Esophagus squamous epithelium (tissue), 5 donors: ENCODE measurements at regions not wholly inside any gene's neighbourhood (a gene's known extent, or its start where the extent isn't known, plus 50 kb on each side); places are given as distances from the start of the nearest gene placed in this dataset.

Experiments
- DNase-seq: peaks from one replicate; lab custom pipeline; 2025; lab: John Stamatoyannopoulos, UW
- H3K27ac ChIP-seq, 4 donors: fragments of 200-600 bp; sonication (generic); one replicate each; pipeline ENCODE4 v1.5.1; 2016 to 2019; ENCODE audit warnings: mild to moderate bottlenecking in 1 of 4
- H3K27me3 ChIP-seq, 4 donors: fragments of 200-600 bp; sonication (generic); 1 replicate in 3 of 4; 2 replicates in 1 of 4; pipeline versions ENCODE4 v1.5.1 to v1.6.0; 2017 to 2021; ENCODE audit warnings: antibody characterized with exemption in 1 of 4
- H3K36me3 ChIP-seq, 3 donors: fragments of 200-600 bp; sonication (generic); one replicate each; pipeline ENCODE4 v1.5.1; 2016 to 2019
- H3K4me1 ChIP-seq, 3 donors: fragments of 200-600 bp; sonication (generic); one replicate each; pipeline ENCODE4 v1.5.1; 2017 to 2019
- H3K4me3 ChIP-seq, 4 donors: fragments of 200-600 bp; sonication (generic); 1 replicate in 3 of 4; 2 replicates in 1 of 4; pipeline ENCODE4 v1.5.1; 2016 to 2019; ENCODE audit warnings: mild to moderate bottlenecking in 2 of 4, moderate library complexity in 1 of 4
- H3K9me3 ChIP-seq, 3 donors: fragments of 200-600 bp; sonication (generic); one replicate each; pipeline ENCODE4 v1.5.1; 2016 to 2019
- CTCF ChIP-seq, 6 experiments: fragments of 450-650 bp in 4 of 6; fragments of 200-600 bp in 2 of 6; sonication (generic) in 2 of 6; IDR thresholded peaks; one replicate each; pipeline ENCODE4 v1.5.1; 2016 to 2019; ENCODE audit warnings: antibody characterized with exemption in 6 of 6, mild to moderate bottlenecking in 4 of 6, moderate library complexity in 4 of 6
- POLR2A ChIP-seq, 4 donors: fragments of 450-650 bp; IDR thresholded peaks; one replicate each; pipeline ENCODE4 v1.6.1; 2017; ENCODE audit warnings: antibody characterized with exemption in 4 of 4, mild to moderate bottlenecking in 4 of 4, moderate library complexity in 3 of 4
- WGBS, 2 donors: methylation state at CpG; one replicate each; pipeline ENCODE4 v1.1.5; 2018; 5-methylcytosine and 5-hydroxymethylcytosine counted together
- intact Hi-C: fragments of 100-400 bp; cut with DNase I; formaldehyde crosslinking; loops from one replicate; pipeline ENCODE4 v1.15.0; 2022
- donor health status: DM: yes; HTN: yes; CAD: no.

DNA sequence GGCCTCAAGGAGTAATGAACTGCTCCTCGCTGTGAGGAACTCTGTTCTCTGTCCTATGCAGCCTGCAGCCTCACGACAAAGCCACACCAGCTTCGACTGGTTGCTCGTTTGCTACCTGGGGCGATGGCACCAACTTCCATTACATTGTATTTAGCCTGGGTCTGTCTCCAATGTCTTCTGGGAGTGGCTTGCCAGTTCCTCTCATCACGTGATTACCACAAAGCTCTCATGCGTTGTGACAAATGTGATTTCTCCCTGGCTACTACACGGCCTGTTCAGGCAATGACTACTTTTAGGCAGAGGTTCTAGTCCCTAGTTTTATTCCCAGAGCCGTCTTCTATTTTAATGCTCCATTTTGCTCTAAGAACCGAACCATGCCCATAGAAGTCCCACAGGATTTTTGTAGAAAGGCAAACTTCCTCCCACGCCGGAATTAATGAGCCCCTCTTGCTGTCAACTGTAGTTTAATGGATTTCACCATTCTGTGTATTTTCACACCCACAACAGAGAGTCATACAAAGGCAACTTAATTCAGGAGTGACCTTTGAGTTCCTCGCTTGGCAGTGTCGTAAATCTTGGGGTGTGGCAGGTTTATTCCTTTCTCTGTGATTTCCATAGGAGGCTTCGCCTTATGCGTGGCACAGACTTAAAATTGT is 351.9 kb downstream of the EFNB2 start:
- Histone ChIP-seq H3K27ac (no peak overlapping the region), H3K36me3 (no peaks in the 10 kb centered on the region), H3K4me3 (no peak overlapping the region), H3K27me3 (no peaks in the 10 kb centered on the region), H3K9me3 (no peaks in the 10 kb centered on the region), H3K4me1 (no peaks in the 10 kb centered on the region)
- 88 to 90% methylated on average over 16 of the region's 16 CpGs for WGBS, 2 donors
- no peak for TF ChIP-seq POLR2A (IDR thresholded peaks at IDR 0.05)
- no peak for TF ChIP-seq CTCF (IDR thresholded peaks at IDR 0.05)
- DNase-seq = no peak
- intact Hi-C loops = no loop called here

- no peaks in the 10 kb centered on the region for H3K36me3 ChIP-seq
- no peak overlapping the region for H3K4me3 ChIP-seq
- no peaks in the 10 kb centered on the region for H3K27me3 ChIP-seq
- DNase-seq = no peak
- intact Hi-C loops = no loop called here
- no peak overlapping the region for H3K27ac ChIP-seq
- H3K4me1 ChIP-seq = no peaks in the 10 kb centered on the region
- no peaks in the 10 kb centered on the region for H3K9me3 ChIP-seq
- 38 to 42% methylated on average over 6 of the region's 6 CpGs for WGBS, 2 donors
- TF ChIP-seq POLR2A (IDR thresholded peaks at IDR 0.05) (no peak), CTCF (IDR thresholded peaks at IDR 0.05) (no peak)
Observed at GRCh38 chr13:106182404-106182803, 353.1 kb downstream of the EFNB2 start.

GRCh38 chr13:106178816-106179215 is 356.6 kb downstream of the EFNB2 start:
- no peak overlapping the region for H3K27ac ChIP-seq
- H3K4me1 ChIP-seq = no peaks in the 10 kb centered on the region
- no peak for DNase-seq
- WGBS, 2 donors = 43 to 46% methylated on average over 3 of the region's 3 CpGs
- no peaks in the 10 kb centered on the region for H3K36me3 ChIP-seq
- no peak for TF ChIP-seq CTCF (IDR thresholded peaks at IDR 0.05)
- TF ChIP-seq POLR2A (IDR thresholded peaks at IDR 0.05) = no peak
- intact Hi-C loops = no loop called here
- no peaks in the 10 kb centered on the region for H3K27me3 ChIP-seq
- no peaks in the 10 kb centered on the region for H3K9me3 ChIP-seq
- no peak overlapping the region for H3K4me3 ChIP-seq

DNA sequence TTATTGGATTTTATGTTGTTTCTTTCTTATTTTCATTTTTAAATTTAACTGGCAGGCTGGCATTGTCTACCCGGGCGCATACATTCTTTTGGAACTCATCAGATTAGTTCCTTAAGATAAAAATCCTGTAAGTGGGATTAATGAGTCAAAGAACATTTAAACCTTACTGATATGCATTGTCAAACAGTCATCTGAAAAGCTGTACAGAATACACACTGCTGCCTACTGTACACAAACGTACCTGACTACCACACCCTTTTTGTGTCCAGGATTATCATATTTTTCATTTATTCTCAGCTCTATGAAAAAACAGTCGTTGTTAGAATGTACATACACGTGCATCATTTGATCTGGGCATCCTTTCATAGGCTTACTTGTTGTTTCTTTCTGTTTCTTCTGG is 358.3 kb downstream of the EFNB2 start:
- 26 to 53% methylated on average over 5 of the region's 5 CpGs for WGBS, 2 donors

DNA sequence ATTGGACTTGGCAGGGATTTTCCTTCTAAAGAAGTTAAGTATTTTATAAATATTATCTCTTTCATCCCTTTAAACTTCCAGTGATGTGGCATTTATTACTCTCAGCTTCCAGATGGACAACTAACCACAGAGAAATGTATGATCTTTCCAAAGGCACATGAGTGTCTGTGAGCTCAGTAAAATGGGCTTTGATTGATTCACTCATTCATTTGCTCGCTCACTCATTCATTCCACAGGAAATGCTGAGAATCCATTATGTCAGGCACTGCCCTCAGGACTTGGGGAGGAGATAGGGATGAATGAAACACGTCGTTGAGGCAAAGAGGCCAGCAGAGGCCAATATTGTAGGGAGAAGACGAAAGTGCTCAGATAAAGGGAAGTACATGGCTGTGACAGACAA is 359.3 kb downstream of the EFNB2 start:
- intact Hi-C loops = no loop called here
- Histone ChIP-seq H3K27ac (no peak overlapping the region), H3K9me3 (no peaks in the 10 kb centered on the region), H3K4me3 (no peak overlapping the region), H3K27me3 (no peaks in the 10 kb centered on the region), H3K4me1 (no peaks in the 10 kb centered on the region), H3K36me3 (no peaks in the 10 kb centered on the region)
- WGBS, 2 donors = 47 to 60% methylated on average over 4 of the region's 4 CpGs
- DNase-seq = no peak
- TF ChIP-seq CTCF (IDR thresholded peaks at IDR 0.05) = no peak
- no peak for TF ChIP-seq POLR2A (IDR thresholded peaks at IDR 0.05)

More for the DNA sequence above, 358.3 kb downstream of the EFNB2 start:
- H3K27ac ChIP-seq = no peak overlapping the region
- no peak for DNase-seq
- TF ChIP-seq CTCF (IDR thresholded peaks at IDR 0.05) (no peak), POLR2A (IDR thresholded peaks at IDR 0.05) (no peak)
- no peaks in the 10 kb centered on the region for H3K27me3 ChIP-seq
- no peaks in the 10 kb centered on the region for H3K36me3 ChIP-seq
- intact Hi-C loops = no loop called here
- no peak overlapping the region for H3K4me3 ChIP-seq
- no peaks in the 10 kb centered on the region for H3K9me3 ChIP-seq
- H3K4me1 ChIP-seq = no peaks in the 10 kb centered on the region
